Testis (tissue), 2 donors: ENCODE measurements at regions not wholly inside any gene's neighbourhood (a gene's known extent, or its start where the extent isn't known, plus 50 kb on each side); places are given as distances from the start of the nearest gene placed in this dataset.

ENCODE experiments used
- POLR2A ChIP-seq: fragments of 450-650 bp; IDR thresholded peaks from one replicate; pipeline ENCODE4 v1.6.1; 2017; ENCODE audit warnings: antibody characterized with exemption, mild to moderate bottlenecking, moderate library complexity
- TF ChIP-seq, protein P1 (sequence below), 3 experiments: fragments of 450-650 bp in 2 of 3; fragments of 200-600 bp in 1 of 3; sonication (generic) in 1 of 3; IDR thresholded peaks; one replicate each; pipeline ENCODE4 v1.5.1; 2016 to 2019; ENCODE audit warnings: antibody characterized with exemption in 3 of 3, mild to moderate bottlenecking in 2 of 3, moderate library complexity in 1 of 3

DNA sequence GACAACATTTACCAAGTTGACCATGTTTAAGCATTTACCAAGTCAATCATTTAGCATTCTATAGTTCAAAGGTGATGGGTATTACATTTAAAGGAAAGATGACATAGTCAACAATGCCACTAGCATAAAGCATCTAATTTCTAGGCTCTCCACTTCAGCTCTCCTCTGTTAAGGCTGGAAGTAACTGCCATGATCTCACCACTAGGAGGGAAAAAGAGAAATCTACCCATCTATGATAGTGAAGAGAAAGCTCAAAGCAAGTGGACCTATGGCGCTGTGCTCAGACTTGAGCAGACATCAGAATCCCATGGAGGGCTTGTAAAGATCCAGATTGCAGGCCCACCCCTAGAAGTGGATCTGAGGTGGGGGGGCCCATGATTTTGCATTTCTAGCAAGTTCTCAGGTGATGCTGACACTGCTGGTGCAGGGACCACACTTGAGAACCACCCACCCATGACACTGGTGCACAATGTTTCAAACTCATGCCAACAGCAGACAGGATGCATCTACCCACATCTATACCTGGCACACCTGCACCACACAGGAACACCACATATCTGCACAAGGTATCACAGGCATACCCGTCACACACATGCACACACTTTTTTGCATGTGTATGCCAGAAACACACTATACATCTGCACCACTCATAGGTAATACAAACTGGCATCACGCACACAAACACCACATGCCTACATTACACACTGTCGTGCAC, 392.9 kb upstream of the RUNX1 start:
- TF ChIP-seq, protein P1, sequence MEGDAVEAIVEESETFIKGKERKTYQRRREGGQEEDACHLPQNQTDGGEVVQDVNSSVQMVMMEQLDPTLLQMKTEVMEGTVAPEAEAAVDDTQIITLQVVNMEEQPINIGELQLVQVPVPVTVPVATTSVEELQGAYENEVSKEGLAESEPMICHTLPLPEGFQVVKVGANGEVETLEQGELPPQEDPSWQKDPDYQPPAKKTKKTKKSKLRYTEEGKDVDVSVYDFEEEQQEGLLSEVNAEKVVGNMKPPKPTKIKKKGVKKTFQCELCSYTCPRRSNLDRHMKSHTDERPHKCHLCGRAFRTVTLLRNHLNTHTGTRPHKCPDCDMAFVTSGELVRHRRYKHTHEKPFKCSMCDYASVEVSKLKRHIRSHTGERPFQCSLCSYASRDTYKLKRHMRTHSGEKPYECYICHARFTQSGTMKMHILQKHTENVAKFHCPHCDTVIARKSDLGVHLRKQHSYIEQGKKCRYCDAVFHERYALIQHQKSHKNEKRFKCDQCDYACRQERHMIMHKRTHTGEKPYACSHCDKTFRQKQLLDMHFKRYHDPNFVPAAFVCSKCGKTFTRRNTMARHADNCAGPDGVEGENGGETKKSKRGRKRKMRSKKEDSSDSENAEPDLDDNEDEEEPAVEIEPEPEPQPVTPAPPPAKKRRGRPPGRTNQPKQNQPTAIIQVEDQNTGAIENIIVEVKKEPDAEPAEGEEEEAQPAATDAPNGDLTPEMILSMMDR (IDR thresholded peaks at IDR 0.05), result no peak
- TF ChIP-seq POLR2A, result no peak
